GM18861 (cell line): ENCODE measurements at regions not wholly inside any gene's neighbourhood (a gene's known extent, or its start where the extent isn't known, plus 50 kb on each side); places are given as distances from the start of the nearest gene placed in this dataset.

ENCODE experiments used
- ATAC-seq: cut with Tn5 transposase; IDR thresholded peaks from one replicate; pipeline ENCODE4 v1.9.1; 2021; ENCODE audit not compliant: unreplicated experiment

DNA sequence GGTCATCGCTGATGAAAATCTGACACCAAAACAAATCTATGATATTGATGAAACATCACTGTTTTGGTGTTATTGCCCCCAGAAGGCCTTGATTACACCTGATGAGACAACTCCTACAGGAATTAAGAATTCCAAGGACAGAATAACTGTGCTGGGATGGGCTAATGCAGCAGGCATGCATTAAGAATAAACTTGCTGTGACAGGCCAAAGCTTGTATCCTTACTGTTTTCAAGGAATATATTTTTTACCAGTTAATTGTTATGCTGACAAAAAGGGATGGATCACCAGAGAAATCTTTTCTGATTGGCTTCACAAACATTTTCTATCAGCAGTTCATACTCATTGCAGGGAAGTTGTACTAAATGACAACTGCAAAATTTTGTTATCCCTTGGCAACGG, 278.2 kb downstream of the IKZF2 start:
- ATAC-seq = no peak

DNA sequence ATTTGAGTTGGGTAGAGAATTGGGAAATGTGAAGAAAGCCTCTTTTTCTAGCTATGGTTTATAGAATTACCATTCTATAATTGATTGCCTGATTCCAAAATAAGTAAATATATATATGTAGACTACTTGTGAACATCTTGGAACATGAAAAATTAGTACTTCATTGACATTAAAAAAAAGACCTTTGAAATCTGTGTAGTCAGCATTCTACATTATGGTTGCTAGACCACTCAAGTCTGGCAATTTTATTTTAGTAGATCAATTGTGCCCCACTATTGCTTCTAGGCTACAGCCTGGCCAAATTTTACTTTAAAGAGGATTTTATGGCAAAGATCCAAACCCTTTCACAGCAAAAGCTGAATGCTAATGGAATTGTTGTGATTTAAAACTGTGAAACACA, 279.8 kb downstream of the IKZF2 start:
- ATAC-seq = no peak

DNA sequence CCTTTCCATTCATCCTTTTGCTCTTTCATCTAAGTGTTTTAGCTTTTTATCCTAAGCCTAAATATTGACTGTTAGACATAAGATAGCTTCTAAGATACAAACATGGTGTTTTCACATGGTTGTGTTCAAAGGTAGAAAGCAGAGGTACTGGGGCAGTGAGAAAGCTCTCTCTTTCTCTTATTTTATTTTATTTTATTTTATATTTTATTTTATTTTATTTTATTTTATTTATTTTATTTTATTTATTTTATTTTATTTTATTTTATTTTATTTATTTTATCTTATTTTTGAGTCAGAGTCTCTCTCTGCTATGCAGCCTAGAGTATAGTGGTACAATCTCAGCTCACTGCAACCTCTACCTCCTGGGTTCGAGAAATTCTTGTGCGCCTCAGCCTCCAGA, 287.2 kb downstream of the IKZF2 start:
- no peak for ATAC-seq

DNA sequence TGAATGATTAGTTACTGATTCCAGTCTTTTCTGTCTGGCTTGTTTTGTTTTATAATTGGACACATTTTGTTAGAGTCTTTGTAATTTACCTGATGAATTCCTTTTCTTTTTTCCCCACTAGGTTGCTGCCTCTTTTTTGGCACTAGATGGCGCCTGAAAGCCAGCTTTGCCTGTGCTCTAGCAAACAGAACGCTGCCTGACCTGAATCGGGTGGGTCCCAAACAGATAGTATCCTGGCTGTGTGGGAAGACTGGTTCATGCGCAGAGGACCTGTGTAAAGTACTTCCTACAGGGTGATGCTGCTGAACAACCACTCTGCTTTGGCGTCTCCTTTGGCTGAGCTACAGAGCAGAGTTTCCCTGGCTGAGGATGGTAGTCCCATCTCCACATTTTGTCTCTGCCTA, 288.2 kb downstream of the IKZF2 start:
- ATAC-seq = peak; percentile 57

DNA sequence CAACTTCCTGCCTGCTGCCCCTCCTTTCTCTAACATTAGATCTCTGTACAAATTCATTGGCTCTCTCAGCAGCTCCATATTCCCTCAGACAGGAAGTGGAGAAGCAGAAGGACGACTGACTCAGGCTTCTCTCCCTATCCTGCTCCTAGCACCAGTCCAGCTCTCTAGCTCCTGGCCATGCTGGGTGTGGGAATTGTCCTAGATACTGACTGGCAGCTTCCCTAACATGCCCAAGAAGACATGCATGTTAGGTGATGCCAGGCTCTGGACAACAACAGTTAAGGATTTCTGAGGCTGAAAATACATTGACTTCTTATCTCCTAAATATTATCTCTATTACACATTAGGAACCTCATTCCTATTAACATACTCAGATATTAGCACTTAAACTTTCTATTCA, 292.9 kb downstream of the IKZF2 start:
- ATAC-seq = no peak

DNA sequence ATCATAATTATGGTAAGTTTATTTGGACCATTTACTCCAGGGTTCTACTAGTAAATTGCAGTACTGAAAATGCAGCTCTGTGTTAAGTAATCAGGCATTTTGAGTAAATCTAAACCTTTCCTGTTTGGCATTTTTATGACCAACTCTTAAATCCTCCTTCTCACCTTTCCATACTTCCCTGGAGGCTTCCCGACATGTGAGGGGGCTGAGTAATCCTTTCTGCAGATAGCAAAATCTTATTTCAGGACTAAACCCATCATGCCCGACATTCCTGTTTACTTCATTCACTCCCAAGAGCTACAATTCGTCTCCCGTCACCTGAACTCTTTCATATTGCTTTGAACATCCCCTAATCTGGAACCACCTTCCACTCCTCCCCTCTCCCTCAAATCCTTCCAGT, 296.6 kb downstream of the IKZF2 start:
- ATAC-seq = no peak

DNA sequence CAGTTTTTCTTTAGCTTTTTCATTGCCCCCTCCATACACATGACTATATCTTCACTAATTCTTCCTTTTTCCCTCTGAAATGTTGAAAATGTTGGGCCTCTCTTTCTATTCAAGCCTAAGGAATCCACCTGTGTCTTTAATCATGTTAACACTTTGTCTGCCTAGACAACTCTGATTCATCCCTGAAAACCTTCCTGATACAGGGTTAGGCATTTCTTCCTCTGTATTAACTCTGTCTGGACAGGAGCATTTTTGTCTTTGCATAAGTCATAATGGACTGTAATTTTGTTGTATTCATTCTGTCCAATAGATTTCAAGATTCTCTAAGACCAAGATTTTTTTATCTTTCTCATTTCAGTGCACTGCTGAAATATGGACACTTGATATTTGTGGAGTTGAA, 297.3 kb downstream of the IKZF2 start:
- no peak for ATAC-seq

DNA sequence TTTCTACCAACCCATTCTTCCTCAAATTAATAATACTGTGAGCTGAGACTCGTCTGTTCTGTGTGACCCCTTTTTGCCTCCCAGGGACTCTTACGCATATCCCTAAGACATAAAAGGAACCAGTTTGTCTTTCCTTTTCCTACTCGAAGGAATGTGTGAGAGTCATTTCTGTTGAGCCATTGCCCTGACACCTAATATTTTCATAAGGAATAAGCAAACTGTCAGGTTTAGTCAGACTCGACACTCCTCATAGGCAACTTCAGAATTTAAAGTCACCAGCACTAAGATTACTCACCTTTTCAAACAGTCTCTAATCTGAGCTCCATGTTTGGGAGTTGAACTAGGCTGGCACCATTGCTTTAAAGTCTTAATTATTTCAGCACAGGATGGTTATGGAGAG, 305.5 kb downstream of the IKZF2 start:
- ATAC-seq = no peak

DNA sequence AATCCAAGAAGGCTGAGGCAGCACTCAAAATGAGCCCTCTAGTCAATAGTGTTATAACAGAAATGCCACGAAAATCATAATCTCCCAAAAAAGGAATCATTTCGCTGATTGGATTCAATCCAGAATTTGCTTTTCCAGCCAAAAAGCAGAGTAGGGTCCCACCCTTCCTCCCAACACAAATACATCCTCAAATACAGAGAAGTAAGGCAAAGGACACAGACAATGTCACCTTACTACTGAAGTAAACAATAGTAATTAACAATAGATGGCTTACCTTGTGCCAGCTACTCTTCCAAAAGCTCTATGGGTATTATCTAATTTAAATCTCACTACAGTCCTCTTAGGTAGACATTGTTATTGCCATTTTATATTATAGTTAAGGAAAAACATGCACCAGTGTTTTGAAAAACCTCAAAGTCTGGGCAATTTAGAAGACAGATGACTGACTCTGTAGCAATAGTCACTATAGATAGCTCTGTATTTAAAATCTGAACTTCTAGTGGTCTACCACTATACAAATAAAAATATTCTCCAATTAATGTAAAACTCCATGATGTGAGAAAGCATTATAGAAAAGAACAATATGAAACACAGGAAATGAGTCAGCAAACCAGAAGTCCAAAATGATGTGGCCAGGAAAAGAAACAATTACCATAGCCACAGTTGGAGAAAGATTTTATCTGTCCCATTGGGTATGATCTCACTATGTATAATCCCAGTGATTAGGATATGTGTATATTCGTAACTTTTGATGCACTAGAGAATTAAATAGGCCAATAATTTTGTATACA, 305.0 kb upstream of the ERBB4 start:
- ATAC-seq = no peak

DNA sequence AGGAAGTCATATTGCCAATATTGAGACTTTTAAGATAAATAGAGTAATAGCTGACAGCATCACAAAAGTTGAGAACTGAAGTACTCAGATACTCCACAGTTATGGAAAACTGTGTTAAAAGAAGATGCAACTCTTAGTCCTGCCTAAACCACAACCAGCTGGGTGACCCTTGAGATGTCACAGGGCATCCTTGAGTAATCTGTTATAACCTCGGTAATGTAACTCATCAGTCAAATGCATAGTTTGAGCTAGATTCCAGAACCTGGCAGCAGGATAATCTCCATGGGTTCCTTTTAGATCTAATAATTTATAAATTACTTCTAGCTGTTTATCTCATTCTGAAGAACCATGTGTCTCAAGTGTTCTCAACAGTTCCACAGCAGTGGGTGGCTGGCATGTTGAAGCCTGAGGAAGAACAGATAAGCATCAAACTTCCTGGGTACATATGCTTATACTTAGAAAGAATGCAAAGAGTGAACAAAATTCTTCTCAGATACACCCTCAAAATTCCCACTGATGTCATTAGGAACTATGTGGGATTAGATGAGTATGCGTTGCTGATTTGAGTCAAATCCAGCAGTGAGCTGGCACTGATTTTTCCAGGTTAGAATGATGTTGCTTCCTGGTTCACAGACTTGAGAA, 304.1 kb upstream of the ERBB4 start:
- ATAC-seq = no peak

DNA sequence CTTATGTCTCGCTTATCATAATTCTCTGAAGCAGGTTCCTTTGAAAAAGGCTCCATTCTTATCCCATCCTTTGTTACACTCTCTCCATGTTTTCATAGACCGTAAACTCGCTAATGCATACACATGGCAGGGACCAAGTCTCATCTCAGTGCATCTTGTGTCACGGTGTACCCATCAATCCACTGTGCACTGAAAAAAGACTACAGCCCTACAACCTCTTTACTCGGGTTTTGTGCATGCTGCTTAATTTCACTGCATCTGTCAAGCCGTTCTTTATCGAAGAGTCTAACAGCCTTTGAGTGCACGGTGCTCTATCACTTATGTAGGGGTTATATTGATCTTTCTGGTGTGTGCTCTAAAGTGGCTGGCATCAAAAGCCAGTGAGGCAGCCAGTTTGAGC, 302.9 kb upstream of the ERBB4 start:
- no peak for ATAC-seq

DNA sequence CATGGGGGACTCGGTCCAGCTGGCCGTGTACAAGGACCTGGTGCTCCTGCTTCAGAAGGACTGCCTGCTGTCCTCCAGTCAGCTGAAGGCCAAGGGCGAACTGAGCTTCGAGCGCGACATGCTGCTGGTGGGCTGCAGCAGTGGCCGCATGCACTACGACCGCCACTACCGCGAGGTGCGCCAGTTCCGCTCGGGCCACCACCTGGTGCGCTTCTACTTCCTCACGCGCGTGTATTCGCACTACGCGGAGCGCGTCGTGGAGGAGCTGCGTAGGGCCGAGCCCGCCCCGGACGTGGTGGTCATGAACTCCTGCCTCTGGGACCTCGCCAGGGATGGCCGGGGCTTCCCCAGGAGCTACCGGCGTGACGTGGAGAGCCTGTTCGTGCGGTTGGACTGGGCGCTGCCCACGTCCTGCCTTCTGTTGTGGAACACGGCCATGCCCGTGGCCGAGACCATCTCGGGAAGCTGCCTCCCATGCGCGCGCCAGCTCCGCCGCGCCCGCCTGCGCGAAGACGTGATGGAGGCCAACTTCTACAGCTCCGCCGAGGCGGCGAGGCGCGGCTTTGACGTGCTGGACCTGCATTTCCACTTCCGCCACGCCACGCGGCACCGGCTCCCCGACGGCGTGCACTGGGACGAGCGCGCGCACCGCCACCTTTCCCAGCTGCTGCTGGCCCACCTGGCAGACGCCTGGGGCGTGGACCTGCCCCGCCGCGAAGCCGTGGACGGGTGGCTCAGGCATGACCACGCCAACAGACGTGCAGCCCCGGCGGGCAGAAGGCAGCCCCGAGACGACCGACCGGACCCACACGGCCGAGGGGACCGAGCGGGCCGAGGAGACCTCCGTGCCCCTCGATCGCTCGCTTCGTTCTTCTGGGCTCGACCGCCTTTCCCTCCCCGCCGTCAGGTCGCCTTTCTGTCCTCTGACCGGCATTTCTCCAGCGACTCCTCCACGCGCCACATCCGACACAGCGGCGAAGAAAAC, 293.9 kb upstream of the ERBB4 start:
- ATAC-seq = no peak

DNA sequence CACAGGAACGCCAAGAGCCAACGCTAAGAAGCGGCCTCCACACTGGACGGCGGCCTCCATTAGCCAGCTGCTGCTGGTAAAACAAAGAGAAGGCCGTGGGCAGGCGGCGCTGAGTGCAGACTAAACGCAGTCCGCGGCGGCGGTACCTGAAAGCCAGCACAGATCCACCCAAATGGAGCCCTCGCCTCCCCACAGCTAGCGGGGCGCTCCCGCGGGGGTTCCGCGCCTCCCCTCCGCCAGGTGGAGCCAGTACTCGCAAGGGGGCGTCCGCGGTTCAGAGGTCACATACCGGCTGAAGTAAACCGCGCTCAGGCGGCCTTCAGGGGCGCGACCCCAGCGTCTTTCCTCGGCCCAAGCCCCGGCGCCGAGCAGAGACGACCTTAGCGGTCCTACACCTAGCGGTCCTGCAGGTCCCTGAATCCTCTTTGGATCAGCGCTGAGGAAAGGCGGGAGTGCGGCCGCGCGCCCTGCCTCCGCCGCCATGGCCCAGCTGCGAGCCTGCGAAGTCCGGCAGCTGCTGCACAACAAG, 293.1 kb upstream of the ERBB4 start:
- no peak for ATAC-seq

DNA sequence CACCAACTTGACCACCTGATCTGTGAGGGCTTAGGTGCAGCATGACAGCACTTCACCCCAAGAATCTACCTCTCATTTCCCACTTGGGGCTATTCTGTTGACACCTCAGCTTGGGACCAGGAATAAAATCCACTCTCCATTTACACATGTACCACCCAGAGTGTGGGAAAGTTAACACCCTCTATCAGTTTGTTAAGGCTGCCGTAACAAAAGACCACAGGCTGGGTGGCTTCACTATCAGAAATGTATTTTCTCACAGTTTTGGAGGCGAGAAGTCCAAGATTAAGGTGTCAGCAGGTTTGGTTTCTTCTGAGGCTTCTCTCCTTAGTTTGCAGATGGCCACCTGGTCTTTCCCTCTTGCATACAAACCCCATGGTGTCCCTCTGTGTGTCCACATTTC, 277.7 kb upstream of the ERBB4 start:
- no peak for ATAC-seq

DNA sequence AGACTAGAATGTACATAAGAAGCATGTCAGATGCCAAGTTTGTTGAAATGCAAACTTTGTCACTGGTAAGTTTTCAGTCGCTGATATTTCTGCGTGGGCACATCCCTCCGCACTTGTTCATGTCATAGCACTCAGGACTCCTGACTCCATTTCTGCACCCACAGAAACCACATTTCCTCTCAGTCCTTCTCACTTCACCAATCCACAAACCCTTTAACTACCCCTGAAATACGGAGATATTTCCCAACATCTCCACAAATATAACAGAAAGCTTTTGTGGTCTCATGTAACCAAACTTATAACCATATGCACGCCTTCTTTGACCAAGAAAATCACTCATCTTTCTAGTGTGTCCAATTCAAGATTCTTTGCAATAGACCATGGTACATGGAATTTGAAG, 276.9 kb upstream of the ERBB4 start:
- no peak for ATAC-seq

DNA sequence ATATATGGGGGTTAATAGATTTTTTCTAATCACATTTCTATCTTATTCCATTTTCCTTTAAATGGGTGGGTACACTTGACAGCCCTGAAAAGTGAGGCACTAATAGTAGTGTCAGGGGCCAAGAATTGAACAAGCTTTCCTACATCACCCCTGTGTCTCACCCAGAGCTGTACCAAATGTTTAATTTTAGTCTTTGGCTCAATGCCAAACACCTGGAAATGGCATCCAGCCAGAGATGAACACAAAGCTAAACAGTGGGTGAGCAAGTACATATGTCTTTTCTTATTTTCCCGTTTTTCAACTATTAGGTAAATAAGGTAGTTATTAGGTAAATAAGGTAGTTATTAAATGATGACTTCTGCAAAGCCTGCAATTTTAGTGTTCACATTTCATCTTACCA, 276.3 kb upstream of the ERBB4 start:
- ATAC-seq = no peak

DNA sequence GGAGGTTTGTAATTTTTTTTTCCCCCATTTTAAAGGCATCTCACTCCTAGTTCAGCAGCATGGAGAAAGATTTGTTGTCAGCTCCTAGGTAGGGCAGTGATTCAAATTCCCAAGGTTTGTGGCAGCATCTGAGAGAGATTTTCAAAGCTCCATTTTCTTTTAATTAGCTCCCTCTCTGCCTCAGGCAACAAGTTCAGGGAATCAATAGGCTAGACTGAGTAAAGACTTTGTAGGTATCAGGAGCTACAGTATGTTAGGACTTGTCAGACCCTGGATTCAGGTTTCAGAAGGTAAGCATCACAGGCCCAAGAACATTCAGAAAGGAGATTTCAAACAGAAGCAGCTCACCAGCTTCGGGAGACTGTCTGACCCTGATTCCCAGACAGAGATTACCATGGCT, 273.3 kb upstream of the ERBB4 start:
- ATAC-seq = no peak

DNA sequence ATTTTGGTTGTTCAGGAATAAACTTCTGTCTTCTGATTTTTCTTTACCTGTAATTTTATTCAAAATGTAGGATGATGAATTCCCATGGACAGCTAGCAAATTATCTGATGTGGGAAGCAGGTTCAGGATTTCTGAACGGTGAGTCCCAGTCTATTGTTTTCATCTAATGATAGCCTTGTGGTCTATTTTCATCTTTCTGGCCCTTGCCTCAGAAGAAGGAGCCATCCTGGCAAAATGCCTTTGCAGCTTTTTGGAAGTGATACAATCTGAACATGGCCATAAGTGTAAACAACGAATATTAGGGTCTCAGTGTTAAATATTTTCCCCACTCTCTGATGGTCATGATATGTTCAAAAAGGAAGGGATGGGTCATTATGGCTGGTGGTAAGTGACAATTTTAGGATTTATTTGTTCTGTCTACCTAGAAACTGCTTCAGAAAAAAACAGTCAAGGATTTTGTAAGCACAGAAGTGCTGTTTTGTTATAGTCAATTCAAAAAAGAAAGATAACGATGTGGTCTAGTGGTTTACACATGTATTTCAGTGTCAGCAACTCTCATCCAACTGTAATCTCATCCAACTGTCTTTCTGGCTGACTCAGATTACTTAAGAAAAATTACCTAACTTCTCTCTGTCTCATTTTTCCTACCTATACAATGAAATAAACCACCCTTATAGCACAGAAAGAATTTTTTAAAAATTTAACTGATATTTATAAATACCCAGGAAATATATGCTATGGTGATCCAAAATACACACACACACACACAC, 272.6 kb upstream of the ERBB4 start:
- no peak for ATAC-seq

DNA sequence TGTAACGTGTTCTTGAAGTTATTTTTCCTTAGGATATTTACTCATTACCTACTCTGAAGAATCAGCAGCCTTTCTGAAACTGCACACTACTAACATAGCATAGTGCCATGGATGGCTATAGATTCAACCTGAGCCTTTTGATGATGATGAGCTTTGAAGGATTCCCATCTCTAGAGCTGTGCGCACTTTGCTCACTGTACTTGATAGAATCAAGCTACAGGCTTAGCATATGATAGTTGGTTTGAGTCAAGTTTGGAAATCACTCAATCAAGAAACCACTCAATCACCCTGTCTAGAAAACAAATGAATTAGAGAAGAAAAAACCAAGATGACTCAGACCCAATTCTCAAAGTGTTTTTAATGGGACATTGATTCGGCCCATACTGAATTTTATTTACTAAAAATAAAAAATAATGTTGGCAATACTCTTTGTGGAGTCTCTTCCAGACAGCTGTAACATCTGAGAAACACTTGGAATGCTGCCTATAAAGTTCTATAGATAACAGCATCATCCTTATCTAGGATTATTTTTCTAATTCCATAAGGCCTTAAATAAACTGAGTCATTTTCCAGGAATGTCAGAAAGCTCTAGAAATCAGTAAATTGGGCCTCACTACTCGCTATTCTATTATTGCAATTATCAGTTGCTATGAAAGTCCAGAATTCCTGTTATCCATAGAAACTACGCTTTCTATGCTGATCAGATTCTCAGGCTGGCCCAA, 259.0 kb upstream of the ERBB4 start:
- ATAC-seq = no peak

DNA sequence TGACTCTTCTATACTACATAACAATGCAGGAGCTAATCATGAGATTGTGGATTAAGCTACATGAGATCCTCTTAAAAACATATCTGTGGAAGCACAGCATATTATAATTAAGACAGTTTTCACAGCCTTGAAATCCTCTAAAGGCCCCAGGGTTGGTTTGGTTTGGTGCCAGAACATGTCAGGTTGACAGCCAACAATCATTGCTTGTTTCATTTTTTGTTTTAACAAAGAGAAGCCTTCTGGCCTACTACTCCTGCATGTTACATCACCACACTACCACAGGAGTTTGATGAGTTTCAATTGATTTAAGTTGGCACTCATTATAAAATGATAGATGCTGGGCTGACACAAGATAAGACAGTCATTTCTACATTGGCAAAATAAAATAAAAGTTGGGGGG, 255.9 kb upstream of the ERBB4 start:
- no peak for ATAC-seq
